BLaER1 (cell line): ENCODE measurements at regions not wholly inside any gene's neighbourhood (a gene's known extent, or its start where the extent isn't known, plus 50 kb on each side); places are given as distances from the start of the nearest gene placed in this dataset.
"Not testable (repeated sequence)": the region's sequence is repeated elsewhere in the genome, so short reads cannot be mapped to it uniquely, and the experiment has no call there.

Experiments
- H3K27ac ChIP-seq: shearing (Covaris generic); formaldehyde crosslinking; 2 replicates; pipeline ENCODE4 v1.8.1; 2022
- H3K27me3 ChIP-seq: shearing (Covaris generic); formaldehyde crosslinking; 2 replicates; pipeline ENCODE4 v1.8.1; 2022
- H3K36me3 ChIP-seq: shearing (Covaris generic); formaldehyde crosslinking; 2 replicates; pipeline ENCODE4 v1.8.1; 2022
- H3K4me1 ChIP-seq: shearing (Covaris generic); formaldehyde crosslinking; 2 replicates; pipeline ENCODE4 v1.8.1; 2022
- H3K4me2 ChIP-seq: shearing (Covaris generic); formaldehyde crosslinking; 2 replicates; pipeline ENCODE4 v1.8.1; 2022
- H3K4me3 ChIP-seq: shearing (Covaris generic); formaldehyde crosslinking; 2 replicates; pipeline ENCODE4 v1.8.1; 2022
- H3K9ac ChIP-seq: shearing (Covaris generic); formaldehyde crosslinking; 2 replicates; pipeline ENCODE4 v1.8.1; 2022
- H3K9me3 ChIP-seq: shearing (Covaris generic); formaldehyde crosslinking; 2 replicates; pipeline ENCODE4 v1.8.1; 2022
- H4K20me1 ChIP-seq: shearing (Covaris generic); formaldehyde crosslinking; 2 replicates; pipeline ENCODE4 v1.8.1; 2022
- Cebpa-rat ChIP-seq: shearing (Covaris generic); IDR thresholded peaks from 2 replicates; pipeline ENCODE4 v1.8.1; 2022

DNA sequence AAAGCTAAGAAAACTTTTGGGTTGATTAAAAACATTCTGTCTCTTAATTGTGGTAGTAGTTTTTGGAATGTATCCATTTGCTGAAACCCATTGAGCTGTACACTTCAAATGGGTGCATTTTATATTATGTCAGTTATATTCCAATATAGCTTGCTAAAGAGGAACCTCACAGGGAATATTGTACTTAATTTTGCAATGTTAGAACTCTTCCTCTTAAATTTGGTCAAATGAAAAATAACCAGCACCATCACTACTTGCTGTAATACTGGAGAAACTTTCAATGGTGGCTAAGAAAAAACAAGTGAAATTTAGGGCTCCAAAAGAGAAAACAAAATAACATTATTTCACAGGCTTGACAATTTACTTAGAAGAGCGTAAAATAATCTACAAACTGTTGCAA lies 651.5 kb downstream of the MAFB start:
- Histone ChIP-seq H3K36me3 (no peaks in the 10 kb centered on the region), H3K9me3 (no peaks in the 10 kb centered on the region), H3K27ac (no peak overlapping the region), H3K4me1 (no peaks in the 10 kb centered on the region), H3K4me2 (no peak overlapping the region), H3K9ac (no peak overlapping the region), H4K20me1 (no peaks in the 10 kb centered on the region), H3K27me3 (no peaks in the 10 kb centered on the region), H3K4me3 (no peak overlapping the region)
- TF ChIP-seq Cebpa-rat: no peak

DNA sequence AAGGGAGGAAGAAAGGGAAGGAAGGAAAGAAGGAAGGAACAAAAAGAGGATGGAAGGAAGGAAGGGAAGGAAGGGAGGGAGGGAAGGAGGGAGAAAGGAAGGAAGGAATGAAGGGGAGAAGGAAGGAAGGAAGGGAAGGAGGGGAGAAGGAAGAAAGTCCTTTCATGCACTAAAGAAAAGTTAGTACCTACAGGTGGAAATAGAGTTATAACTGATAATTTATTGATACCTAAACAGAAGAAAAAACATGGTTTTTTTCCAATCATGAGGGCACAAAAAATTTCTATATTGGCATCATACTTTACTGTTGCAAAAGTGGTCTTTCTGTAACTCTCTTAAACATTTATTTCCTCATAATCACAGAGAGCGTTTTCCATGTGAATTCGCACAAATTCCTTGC lies 659.4 kb downstream of the MAFB start:
- Histone ChIP-seq H3K4me1 (no peaks in the 10 kb centered on the region), H3K4me2 (no peak overlapping the region), H3K27ac (no peak overlapping the region), H3K4me3 (no peak overlapping the region), H3K27me3 (no peaks in the 10 kb centered on the region), H3K9me3 (no peaks in the 10 kb centered on the region), H3K36me3 (no peaks in the 10 kb centered on the region), H3K9ac (no peak overlapping the region), H4K20me1 (no peaks in the 10 kb centered on the region)
- no peak for TF ChIP-seq Cebpa-rat

GRCh38 chr20:40019510-40019909 lies 669.5 kb downstream of the MAFB start:
- no peak overlapping the region for H3K9ac ChIP-seq
- H3K27me3 ChIP-seq: no peaks in the 10 kb centered on the region
- H3K9me3 ChIP-seq: no peaks in the 10 kb centered on the region
- TF ChIP-seq Cebpa-rat: no peak
- no peak overlapping the region for H3K4me2 ChIP-seq
- no peaks in the 10 kb centered on the region for H3K4me1 ChIP-seq
- no peaks in the 10 kb centered on the region for H3K36me3 ChIP-seq
- no peak overlapping the region for H3K27ac ChIP-seq
- no peaks in the 10 kb centered on the region for H4K20me1 ChIP-seq
- no peak overlapping the region for H3K4me3 ChIP-seq

GRCh38 chr20:40017765-40018164 lies 671.3 kb downstream of the MAFB start:
- Histone ChIP-seq H3K4me3 (no peak overlapping the region), H3K27ac (no peak overlapping the region), H3K27me3 (no peaks in the 10 kb centered on the region), H3K36me3 (no peaks in the 10 kb centered on the region), H3K4me1 (no peaks in the 10 kb centered on the region), H3K9ac (no peak overlapping the region), H3K4me2 (no peak overlapping the region), H3K9me3 (no peaks in the 10 kb centered on the region), H4K20me1 (no peaks in the 10 kb centered on the region)
- peak; percentile 43; the same call in 1 of the 2 replicates for TF ChIP-seq Cebpa-rat

DNA sequence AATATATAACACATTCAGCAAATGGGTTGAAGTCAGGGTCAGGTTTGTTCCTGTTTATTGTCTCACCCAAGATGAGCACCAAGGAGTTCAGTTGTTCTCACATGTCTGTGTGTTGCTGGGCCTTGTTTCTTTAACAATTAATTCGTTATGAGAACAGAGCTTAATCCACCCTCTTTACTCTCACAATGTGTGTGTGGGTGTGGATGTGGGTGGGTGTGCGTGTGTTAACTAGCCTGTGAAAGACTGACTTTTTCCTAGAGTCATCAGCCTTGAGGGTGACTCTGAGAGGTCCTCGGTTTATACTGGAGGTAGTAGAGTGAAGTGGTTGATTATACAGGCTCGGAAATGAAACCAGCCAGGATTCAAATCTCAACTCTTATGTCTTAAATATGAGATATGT lies 672.1 kb downstream of the MAFB start:
- H3K27ac ChIP-seq: no peak overlapping the region
- no peak overlapping the region for H3K9ac ChIP-seq
- H4K20me1 ChIP-seq: no peaks in the 10 kb centered on the region
- H3K36me3 ChIP-seq: no peaks in the 10 kb centered on the region
- TF ChIP-seq Cebpa-rat: no peak
- H3K4me3 ChIP-seq: no peak overlapping the region
- no peak overlapping the region for H3K4me2 ChIP-seq
- no peaks in the 10 kb centered on the region for H3K27me3 ChIP-seq
- H3K4me1 ChIP-seq: no peaks in the 10 kb centered on the region
- no peaks in the 10 kb centered on the region for H3K9me3 ChIP-seq

- Histone ChIP-seq H3K27ac (no peak overlapping the region), H4K20me1 (no peaks in the 10 kb centered on the region), H3K36me3 (no peaks in the 10 kb centered on the region), H3K9ac (no peak overlapping the region), H3K27me3 (no peaks in the 10 kb centered on the region), H3K4me2 (no peak overlapping the region), H3K9me3 (no peaks in the 10 kb centered on the region), H3K4me1 (no peaks in the 10 kb centered on the region), H3K4me3 (no peak overlapping the region)
- TF ChIP-seq Cebpa-rat: no peak
Measured at GRCh38 chr20:40016392-40016791, 672.6 kb downstream of the MAFB start.

- not testable (repeated sequence) for H4K20me1 ChIP-seq, H3K4me2 ChIP-seq, H3K4me1 ChIP-seq, H3K36me3 ChIP-seq, H3K4me3 ChIP-seq, H3K27me3 ChIP-seq, H3K9me3 ChIP-seq, H3K9ac ChIP-seq, H3K27ac ChIP-seq
Measured at GRCh38 chr20:40012026-40012425, 677.0 kb downstream of the MAFB start.

DNA sequence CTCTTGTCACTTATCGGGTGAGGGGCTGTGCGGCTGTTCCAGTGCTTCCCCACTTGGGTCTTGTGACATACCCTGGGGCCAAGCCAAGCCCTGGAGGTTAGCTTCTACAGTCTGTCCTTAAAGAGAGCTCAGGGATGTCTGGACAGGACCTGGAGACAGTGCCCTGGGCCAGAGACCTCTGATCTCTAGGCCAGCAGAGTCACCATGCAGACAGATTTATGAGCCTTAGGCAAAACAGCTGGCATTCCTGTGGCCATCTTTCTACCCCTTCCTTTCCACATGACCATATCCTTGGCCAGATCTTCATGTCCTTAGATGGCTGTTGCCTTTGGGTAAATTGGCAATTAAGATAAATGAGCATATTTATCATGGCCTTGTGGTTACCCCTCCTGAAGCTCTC lies 678.6 kb downstream of the MAFB start:
- Histone ChIP-seq H3K9ac (no peak overlapping the region), H3K9me3 (no peaks in the 10 kb centered on the region), H3K4me1 (no peaks in the 10 kb centered on the region), H3K27me3 (no peaks in the 10 kb centered on the region), H3K27ac (no peak overlapping the region), H3K36me3 (no peaks in the 10 kb centered on the region), H4K20me1 (no peaks in the 10 kb centered on the region), H3K4me2 (no peak overlapping the region), H3K4me3 (no peak overlapping the region)
- TF ChIP-seq Cebpa-rat: no peak

- H3K9ac ChIP-seq: no peak overlapping the region
- H3K27ac ChIP-seq: no peak overlapping the region
- H3K36me3 ChIP-seq: no peaks in the 10 kb centered on the region
- no peaks in the 10 kb centered on the region for H4K20me1 ChIP-seq
- H3K27me3 ChIP-seq: no peaks in the 10 kb centered on the region
- no peak overlapping the region for H3K4me3 ChIP-seq
- no peak overlapping the region for H3K4me2 ChIP-seq
- TF ChIP-seq Cebpa-rat: no peak
- H3K4me1 ChIP-seq: no peaks in the 10 kb centered on the region
- no peaks in the 10 kb centered on the region for H3K9me3 ChIP-seq
Measured at GRCh38 chr20:40009542-40009941, 679.5 kb downstream of the MAFB start.

GRCh38 chr20:40008177-40008576 lies 680.9 kb downstream of the MAFB start:
- Histone ChIP-seq H3K4me1 (no peaks in the 10 kb centered on the region), H3K4me3 (no peak overlapping the region), H3K9ac (no peak overlapping the region), H3K27ac (no peak overlapping the region), H3K9me3 (no peaks in the 10 kb centered on the region), H3K4me2 (no peak overlapping the region), H3K36me3 (no peaks in the 10 kb centered on the region), H3K27me3 (no peaks in the 10 kb centered on the region), H4K20me1 (no peaks in the 10 kb centered on the region)
- no peak for TF ChIP-seq Cebpa-rat

DNA sequence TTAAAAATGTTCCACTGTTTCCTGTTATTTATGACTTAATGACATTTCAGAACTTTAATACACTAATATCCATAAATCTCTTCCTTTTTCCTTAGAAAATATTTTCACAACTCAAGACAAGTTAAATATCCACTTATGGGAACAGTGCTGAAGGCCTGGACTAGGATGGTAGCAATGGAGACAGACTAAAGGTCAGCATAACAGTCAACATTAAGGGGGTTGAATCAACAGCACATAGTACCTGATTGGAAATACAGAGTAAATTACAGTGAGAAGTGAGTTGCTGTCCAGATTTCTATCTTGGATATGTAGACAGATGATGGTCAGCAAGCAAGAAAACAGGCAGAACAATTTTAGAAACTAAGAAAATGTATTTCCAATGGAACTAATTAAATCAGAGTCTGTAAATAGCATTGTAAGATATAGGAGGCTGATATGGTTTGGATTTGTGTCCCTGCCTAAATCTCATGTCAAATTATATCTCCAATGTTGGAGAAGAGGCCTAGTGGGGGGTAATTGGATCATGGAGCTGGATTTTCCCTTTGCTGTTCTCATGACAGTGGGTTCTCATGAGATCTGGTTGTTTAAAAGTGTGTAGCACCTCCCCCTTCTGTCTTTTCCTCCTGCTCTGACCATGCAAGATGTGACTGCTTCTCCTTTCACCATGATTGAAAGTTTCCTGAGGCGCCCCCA lies 682.7 kb downstream of the MAFB start:
- Histone ChIP-seq H4K20me1 (no peaks in the 10 kb centered on the region), H3K4me1 (no peaks in the 10 kb centered on the region), H3K36me3 (no peaks in the 10 kb centered on the region), H3K27ac (no peak overlapping the region), H3K9ac (no peak overlapping the region), H3K9me3 (no peaks in the 10 kb centered on the region), H3K4me3 (no peak overlapping the region), H3K27me3 (no peaks in the 10 kb centered on the region), H3K4me2 (no peak overlapping the region)
- no peak for TF ChIP-seq Cebpa-rat

- H3K4me3 ChIP-seq, H3K36me3 ChIP-seq, H3K4me1 ChIP-seq, H3K9me3 ChIP-seq, H3K9ac ChIP-seq, H4K20me1 ChIP-seq, H3K27ac ChIP-seq, H3K4me2 ChIP-seq, H3K27me3 ChIP-seq: not testable (repeated sequence)
Measured at GRCh38 chr20:40004092-40004491, 684.9 kb downstream of the MAFB start.
